A549 (cell line): ENCODE measurements at regions not wholly inside any gene's neighbourhood (a gene's known extent, or its start where the extent isn't known, plus 50 kb on each side); places are given as distances from the start of the nearest gene placed in this dataset.

Source experiments
- CEBPB ChIP-seq, 2 experiments: fragments of >200 bp in 1 of 2; sonication (Bioruptor Twin) in 1 of 2; formaldehyde crosslinking in 1 of 2; IDR thresholded peaks; 2 replicates each; pipeline ENCODE4 v1.6.1; 2012 to 2016
- EP300 ChIP-seq, 2 experiments: fragments of >200 bp; sonication (Bioruptor Twin); formaldehyde crosslinking; IDR thresholded peaks; 2 replicates in 1 of 2; 3 replicates in 1 of 2; pipeline ENCODE4 v1.6.1; 2016 to 2017
- HOXA7 ChIP-seq: fragments of 250-450 bp; sonication (Bioruptor Pico); IDR thresholded peaks from 2 replicates; pipeline ENCODE4 v1.5.0; 2020; ENCODE audit warnings: mild to moderate bottlenecking, moderate library complexity
- JUN ChIP-seq, 2 experiments: fragments of >200 bp; sonication (Bioruptor Twin); formaldehyde crosslinking; IDR thresholded peaks; 2 replicates in 1 of 2; 3 replicates in 1 of 2; pipeline ENCODE4 v1.6.1; 2016 to 2017
- KDM5A ChIP-seq: fragments of 200-600 bp; sonication (generic); IDR thresholded peaks from 2 replicates; pipeline ENCODE4 v1.6.1; 2016; ENCODE audit warnings: antibody characterized with exemption, mild to moderate bottlenecking
- MYC ChIP-seq: IDR thresholded peaks from 2 replicates; pipeline ENCODE4 v1.6.1; 2012; ENCODE audit warnings: mild to moderate bottlenecking, inconsistent platforms, low read length, improper control_type of control experiment, borderline replicate concordance
- NFE2L2 ChIP-seq: fragments of 150-350 bp; conservative IDR thresholded peaks from 2 replicates; pipeline ENCODE4 v1.6.1; 2014; ENCODE audit warnings: low read length
- POLR2A ChIP-seq: IDR thresholded peaks from 2 replicates; pipeline ENCODE4 v1.6.1; 2012; ENCODE audit warnings: mild to moderate bottlenecking, low read length
- RAD21 ChIP-seq, 2 experiments: fragments of >200 bp in 1 of 2; sonication (Bioruptor Twin) in 1 of 2; formaldehyde crosslinking in 1 of 2; IDR thresholded peaks in 1 of 2; conservative IDR thresholded peaks in 1 of 2; 2 replicates in 1 of 2; 3 replicates in 1 of 2; pipeline ENCODE4 v1.6.1; 2012 to 2018; ENCODE audit warnings: inconsistent platforms in 1 of 2
- RCOR1 ChIP-seq: fragments of 150-350 bp; IDR thresholded peaks from 2 replicates; pipeline ENCODE4 v1.6.1; 2014; ENCODE audit warnings: antibody characterized with exemption, low read length, low read depth
- TF ChIP-seq, protein P1 (sequence below): fragments of >200 bp; sonication (Bioruptor Twin); formaldehyde crosslinking; IDR thresholded peaks from 3 replicates; pipeline ENCODE4 v1.5.1; 2016
- TF ChIP-seq, protein P2 (sequence below): fragments of 450-650 bp; IDR thresholded peaks from 2 replicates; pipeline ENCODE4 v1.6.1; 2014; ENCODE audit warnings: antibody characterized with exemption
- TF ChIP-seq, protein P3 (sequence below): fragments of 200-600 bp; sonication (generic); IDR thresholded peaks from 2 replicates; pipeline ENCODE4 v1.6.1; 2016; ENCODE audit warnings: antibody characterized with exemption, mild to moderate bottlenecking, moderate library complexity

DNA sequence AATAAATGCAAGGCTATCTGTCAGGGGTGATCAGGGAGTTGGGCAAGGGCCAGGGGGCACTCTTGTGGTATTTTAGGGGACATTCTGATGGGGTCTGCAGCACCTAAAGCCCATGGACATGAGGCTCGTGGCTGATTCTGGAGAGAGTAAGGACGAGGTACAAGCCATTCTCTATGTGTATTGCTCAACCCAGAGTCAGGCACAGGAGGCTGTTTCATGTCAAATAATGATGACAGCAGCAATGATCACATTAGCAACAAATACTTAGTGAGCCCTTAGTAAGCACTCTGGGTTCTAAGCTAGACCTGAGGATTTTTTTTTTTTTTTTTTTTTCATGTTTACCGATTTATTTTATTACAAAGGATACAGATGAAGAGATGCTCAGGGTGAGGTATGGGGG, 83.5 kb upstream of the THY1 start:
- TF ChIP-seq MYC (no peak), POLR2A (no peak), RCOR1 (no peak), JUN (IDR thresholded peaks at IDR 0.05) (no peak), KDM5A (no peak), EP300 (IDR thresholded peaks at IDR 0.05) (no peak), HOXA7 (CRISPR knock-in tag) (no peak), CEBPB (IDR thresholded peaks at IDR 0.05) (no peak), RAD21 (conservative IDR thresholded peaks at IDR 0.05 in 1 of 2, IDR thresholded peaks at IDR 0.05 in 1 of 2) (no peak), NFE2L2 (no peak)
- TF ChIP-seq, protein P1, sequence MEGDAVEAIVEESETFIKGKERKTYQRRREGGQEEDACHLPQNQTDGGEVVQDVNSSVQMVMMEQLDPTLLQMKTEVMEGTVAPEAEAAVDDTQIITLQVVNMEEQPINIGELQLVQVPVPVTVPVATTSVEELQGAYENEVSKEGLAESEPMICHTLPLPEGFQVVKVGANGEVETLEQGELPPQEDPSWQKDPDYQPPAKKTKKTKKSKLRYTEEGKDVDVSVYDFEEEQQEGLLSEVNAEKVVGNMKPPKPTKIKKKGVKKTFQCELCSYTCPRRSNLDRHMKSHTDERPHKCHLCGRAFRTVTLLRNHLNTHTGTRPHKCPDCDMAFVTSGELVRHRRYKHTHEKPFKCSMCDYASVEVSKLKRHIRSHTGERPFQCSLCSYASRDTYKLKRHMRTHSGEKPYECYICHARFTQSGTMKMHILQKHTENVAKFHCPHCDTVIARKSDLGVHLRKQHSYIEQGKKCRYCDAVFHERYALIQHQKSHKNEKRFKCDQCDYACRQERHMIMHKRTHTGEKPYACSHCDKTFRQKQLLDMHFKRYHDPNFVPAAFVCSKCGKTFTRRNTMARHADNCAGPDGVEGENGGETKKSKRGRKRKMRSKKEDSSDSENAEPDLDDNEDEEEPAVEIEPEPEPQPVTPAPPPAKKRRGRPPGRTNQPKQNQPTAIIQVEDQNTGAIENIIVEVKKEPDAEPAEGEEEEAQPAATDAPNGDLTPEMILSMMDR: no peak
- TF ChIP-seq, protein P2, sequence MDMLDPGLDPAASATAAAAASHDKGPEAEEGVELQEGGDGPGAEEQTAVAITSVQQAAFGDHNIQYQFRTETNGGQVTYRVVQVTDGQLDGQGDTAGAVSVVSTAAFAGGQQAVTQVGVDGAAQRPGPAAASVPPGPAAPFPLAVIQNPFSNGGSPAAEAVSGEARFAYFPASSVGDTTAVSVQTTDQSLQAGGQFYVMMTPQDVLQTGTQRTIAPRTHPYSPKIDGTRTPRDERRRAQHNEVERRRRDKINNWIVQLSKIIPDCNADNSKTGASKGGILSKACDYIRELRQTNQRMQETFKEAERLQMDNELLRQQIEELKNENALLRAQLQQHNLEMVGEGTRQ: no peak
- TF ChIP-seq, protein P3, sequence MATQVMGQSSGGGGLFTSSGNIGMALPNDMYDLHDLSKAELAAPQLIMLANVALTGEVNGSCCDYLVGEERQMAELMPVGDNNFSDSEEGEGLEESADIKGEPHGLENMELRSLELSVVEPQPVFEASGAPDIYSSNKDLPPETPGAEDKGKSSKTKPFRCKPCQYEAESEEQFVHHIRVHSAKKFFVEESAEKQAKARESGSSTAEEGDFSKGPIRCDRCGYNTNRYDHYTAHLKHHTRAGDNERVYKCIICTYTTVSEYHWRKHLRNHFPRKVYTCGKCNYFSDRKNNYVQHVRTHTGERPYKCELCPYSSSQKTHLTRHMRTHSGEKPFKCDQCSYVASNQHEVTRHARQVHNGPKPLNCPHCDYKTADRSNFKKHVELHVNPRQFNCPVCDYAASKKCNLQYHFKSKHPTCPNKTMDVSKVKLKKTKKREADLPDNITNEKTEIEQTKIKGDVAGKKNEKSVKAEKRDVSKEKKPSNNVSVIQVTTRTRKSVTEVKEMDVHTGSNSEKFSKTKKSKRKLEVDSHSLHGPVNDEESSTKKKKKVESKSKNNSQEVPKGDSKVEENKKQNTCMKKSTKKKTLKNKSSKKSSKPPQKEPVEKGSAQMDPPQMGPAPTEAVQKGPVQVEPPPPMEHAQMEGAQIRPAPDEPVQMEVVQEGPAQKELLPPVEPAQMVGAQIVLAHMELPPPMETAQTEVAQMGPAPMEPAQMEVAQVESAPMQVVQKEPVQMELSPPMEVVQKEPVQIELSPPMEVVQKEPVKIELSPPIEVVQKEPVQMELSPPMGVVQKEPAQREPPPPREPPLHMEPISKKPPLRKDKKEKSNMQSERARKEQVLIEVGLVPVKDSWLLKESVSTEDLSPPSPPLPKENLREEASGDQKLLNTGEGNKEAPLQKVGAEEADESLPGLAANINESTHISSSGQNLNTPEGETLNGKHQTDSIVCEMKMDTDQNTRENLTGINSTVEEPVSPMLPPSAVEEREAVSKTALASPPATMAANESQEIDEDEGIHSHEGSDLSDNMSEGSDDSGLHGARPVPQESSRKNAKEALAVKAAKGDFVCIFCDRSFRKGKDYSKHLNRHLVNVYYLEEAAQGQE: no peak
